ENCODE measurements at regions not wholly inside any gene's neighbourhood (a gene's known extent, or its start where the extent isn't known, plus 50 kb on each side); places are given as distances from the start of the nearest gene placed in this dataset.

DNA sequence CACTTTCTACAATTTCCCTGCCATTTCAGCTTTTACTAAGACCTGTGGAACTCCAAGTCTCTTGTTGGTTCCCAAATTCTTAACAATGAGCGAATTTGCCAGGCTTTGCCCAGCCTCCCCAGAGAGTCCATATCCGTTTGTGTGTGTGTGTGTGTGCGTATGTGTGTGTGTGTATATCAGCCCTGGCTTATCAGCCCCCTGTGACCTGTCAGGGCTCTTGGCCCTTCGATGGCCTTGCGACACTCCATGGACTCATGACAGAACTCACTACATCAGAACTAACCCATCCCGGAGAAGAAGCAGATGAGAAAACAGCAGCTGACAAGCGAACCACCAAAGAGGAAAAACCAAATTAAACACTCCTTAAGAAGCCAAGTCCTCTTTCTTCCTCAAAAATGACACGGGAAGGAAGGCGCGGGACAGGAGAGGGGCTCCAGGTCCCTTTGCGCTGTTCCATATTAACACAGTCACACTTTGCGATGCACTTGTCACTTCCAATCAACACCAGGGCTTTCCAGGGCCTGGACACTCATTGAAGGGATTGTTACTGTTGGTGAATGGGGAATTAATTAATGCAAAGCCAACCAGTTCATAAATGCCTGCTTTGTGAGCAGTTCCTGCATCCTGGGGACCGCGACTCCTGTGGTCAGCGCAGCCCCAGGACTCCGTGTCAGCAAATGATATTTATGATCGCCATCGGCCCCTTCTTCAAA is 524.0 kb downstream of the CD83 start:
- peak; percentile 28 for DNase-seq
- Histone ChIP-seq H3K9me3 (replicated peaks) (no peaks in the 10 kb centered on the region), H3K4me1 (peaks cover 43% of the 10 kb centered on the region), H3K27ac (replicated peaks) (peak overlapping the region; percentile 14), H3K4me3 (no peak overlapping the region), H3K27me3 (ENCODE audit: low read depth) (no peaks in the 10 kb centered on the region), H3K36me3 (no peaks in the 10 kb centered on the region)
- TF ChIP-seq CTCF (IDR thresholded peaks at IDR 0.05; ENCODE audit: borderline replicate concordance): no peak
- intact Hi-C loops (cut with micrococcal nuclease): no loop called here

DNA sequence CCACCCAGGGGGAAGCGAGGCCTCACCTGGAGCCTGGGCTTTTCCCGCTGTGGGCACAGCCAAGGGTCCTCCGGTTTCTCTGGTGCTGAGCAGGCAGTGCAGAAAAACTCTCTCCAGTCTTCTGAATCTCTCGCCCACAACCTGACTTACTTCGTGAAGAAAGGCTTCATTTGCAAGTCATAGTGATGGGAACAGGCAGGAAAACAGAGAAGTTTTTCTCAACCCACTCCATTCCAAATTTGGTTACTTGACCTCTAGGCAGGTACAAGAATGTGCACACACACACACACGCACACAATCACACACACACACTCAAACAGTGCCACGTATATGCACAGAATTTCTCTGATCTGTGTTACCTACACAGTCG is 524.5 kb downstream of the CD83 start:
- Histone ChIP-seq H3K9me3 (replicated peaks) (no peaks in the 10 kb centered on the region), H3K4me1 (peaks cover 42% of the 10 kb centered on the region), H3K27me3 (ENCODE audit: low read depth) (no peaks in the 10 kb centered on the region), H3K36me3 (no peaks in the 10 kb centered on the region), H3K4me3 (no peak overlapping the region), H3K27ac (replicated peaks) (no peak overlapping the region)
- no peak for TF ChIP-seq CTCF (IDR thresholded peaks at IDR 0.05; ENCODE audit: borderline replicate concordance)
- intact Hi-C loops (cut with micrococcal nuclease): no loop called here
- DNase-seq: no peak

- no peak overlapping the region for H3K27ac ChIP-seq (replicated peaks)
- H3K27me3 ChIP-seq (ENCODE audit: low read depth): no peaks in the 10 kb centered on the region
- no peak overlapping the region for H3K4me3 ChIP-seq
- H3K9me3 ChIP-seq (replicated peaks): no peaks in the 10 kb centered on the region
- intact Hi-C loops (cut with micrococcal nuclease): no loop called here
- DNase-seq: no peak
- TF ChIP-seq CTCF (IDR thresholded peaks at IDR 0.05; ENCODE audit: borderline replicate concordance): no peak
- H3K36me3 ChIP-seq: no peaks in the 10 kb centered on the region
- peaks cover 35% of the 10 kb centered on the region for H3K4me1 ChIP-seq
Measured at GRCh38 chr6:14642842-14643241, 525.3 kb downstream of the CD83 start.

- no peaks in the 10 kb centered on the region for H3K27me3 ChIP-seq (ENCODE audit: low read depth)
- intact Hi-C loops (cut with micrococcal nuclease): no loop called here
- H3K36me3 ChIP-seq: no peaks in the 10 kb centered on the region
- H3K9me3 ChIP-seq (replicated peaks): no peaks in the 10 kb centered on the region
- DNase-seq: no peak
- no peak overlapping the region for H3K27ac ChIP-seq (replicated peaks)
- no peak for TF ChIP-seq CTCF (IDR thresholded peaks at IDR 0.05; ENCODE audit: borderline replicate concordance)
- H3K4me3 ChIP-seq: no peak overlapping the region
- H3K4me1 ChIP-seq: peaks cover 20% of the 10 kb centered on the region
Measured at GRCh38 chr6:14644381-14644780, 526.8 kb downstream of the CD83 start.

GRCh38 chr6:14645221-14645620 is 527.6 kb downstream of the CD83 start:
- H3K4me1 ChIP-seq: peaks cover 11% of the 10 kb centered on the region
- intact Hi-C loops (cut with micrococcal nuclease): no loop called here
- H3K27ac ChIP-seq (replicated peaks): no peak overlapping the region
- H3K4me3 ChIP-seq: no peak overlapping the region
- no peak for TF ChIP-seq CTCF (IDR thresholded peaks at IDR 0.05; ENCODE audit: borderline replicate concordance)
- no peaks in the 10 kb centered on the region for H3K36me3 ChIP-seq
- DNase-seq: no peak
- H3K9me3 ChIP-seq (replicated peaks): no peaks in the 10 kb centered on the region
- H3K27me3 ChIP-seq (ENCODE audit: low read depth): no peaks in the 10 kb centered on the region
